ENCODE measurements at regions not wholly inside any gene's neighbourhood (a gene's known extent, or its start where the extent isn't known, plus 50 kb on each side); places are given as distances from the start of the nearest gene placed in this dataset.

- no peak overlapping the region for H3K4me3 ChIP-seq
- TF ChIP-seq POLR2A (IDR thresholded peaks at IDR 0.05): no peak
- TF ChIP-seq, protein P1, sequence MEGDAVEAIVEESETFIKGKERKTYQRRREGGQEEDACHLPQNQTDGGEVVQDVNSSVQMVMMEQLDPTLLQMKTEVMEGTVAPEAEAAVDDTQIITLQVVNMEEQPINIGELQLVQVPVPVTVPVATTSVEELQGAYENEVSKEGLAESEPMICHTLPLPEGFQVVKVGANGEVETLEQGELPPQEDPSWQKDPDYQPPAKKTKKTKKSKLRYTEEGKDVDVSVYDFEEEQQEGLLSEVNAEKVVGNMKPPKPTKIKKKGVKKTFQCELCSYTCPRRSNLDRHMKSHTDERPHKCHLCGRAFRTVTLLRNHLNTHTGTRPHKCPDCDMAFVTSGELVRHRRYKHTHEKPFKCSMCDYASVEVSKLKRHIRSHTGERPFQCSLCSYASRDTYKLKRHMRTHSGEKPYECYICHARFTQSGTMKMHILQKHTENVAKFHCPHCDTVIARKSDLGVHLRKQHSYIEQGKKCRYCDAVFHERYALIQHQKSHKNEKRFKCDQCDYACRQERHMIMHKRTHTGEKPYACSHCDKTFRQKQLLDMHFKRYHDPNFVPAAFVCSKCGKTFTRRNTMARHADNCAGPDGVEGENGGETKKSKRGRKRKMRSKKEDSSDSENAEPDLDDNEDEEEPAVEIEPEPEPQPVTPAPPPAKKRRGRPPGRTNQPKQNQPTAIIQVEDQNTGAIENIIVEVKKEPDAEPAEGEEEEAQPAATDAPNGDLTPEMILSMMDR (IDR thresholded peaks at IDR 0.05 in 4 of 5, conservative IDR thresholded peaks at IDR 0.05 in 1 of 5): no peak
- in situ Hi-C loops (cut with MboI; ENCODE audit: low sequenced_read_pairs in 4 of 4) (no loop called here), intact Hi-C loops (cut with DNase I; ENCODE audit: low total_unique reads) (no loop called here)
- no peak for DNase-seq
- no peaks in the 10 kb centered on the region for H3K27me3 ChIP-seq
- H3K4me1 ChIP-seq: no peaks in the 10 kb centered on the region
- no peak overlapping the region for H3K27ac ChIP-seq
- H3K9me3 ChIP-seq: no peaks in the 10 kb centered on the region
- ATAC-seq: no peak
- no peaks in the 10 kb centered on the region for H3K36me3 ChIP-seq
These were observed 206.0 kb downstream of the DMRT2 start for GRCh38 chr9:1256178-1256577.

DNA sequence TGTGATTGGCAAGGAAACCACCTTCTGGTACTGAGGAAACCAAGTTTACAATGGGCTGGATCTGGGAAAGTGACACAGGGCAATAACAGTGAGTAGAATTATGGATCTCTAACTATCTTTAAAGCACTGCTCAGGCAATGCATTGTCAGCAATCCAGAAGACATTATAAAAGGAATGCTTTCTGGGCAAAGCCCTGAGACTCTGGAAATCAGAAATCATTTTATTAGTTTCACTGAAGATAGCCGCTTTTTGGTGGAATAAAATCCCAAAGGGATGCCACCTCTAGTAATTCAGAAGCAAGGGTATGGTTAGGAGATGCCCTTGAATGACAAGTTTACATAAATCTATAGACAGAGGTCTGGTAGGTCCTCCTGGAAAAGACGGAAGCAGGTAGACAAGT, 211.1 kb downstream of the DMRT2 start:
- ATAC-seq: no peak
- no peaks in the 10 kb centered on the region for H3K27me3 ChIP-seq
- TF ChIP-seq, protein P1 (IDR thresholded peaks at IDR 0.05 in 4 of 5, conservative IDR thresholded peaks at IDR 0.05 in 1 of 5): no peak
- no peak for TF ChIP-seq POLR2A (IDR thresholded peaks at IDR 0.05)
- intact Hi-C loops (cut with DNase I; ENCODE audit: low total_unique reads): no loop called here
- in situ Hi-C loops (cut with MboI; ENCODE audit: low sequenced_read_pairs in 4 of 4): no loop called here
- H3K4me1 ChIP-seq: no peaks in the 10 kb centered on the region
- no peak overlapping the region for H3K4me3 ChIP-seq
- H3K36me3 ChIP-seq: no peaks in the 10 kb centered on the region
- H3K27ac ChIP-seq: no peak overlapping the region
- no peaks in the 10 kb centered on the region for H3K9me3 ChIP-seq
- no peak for DNase-seq

DNA sequence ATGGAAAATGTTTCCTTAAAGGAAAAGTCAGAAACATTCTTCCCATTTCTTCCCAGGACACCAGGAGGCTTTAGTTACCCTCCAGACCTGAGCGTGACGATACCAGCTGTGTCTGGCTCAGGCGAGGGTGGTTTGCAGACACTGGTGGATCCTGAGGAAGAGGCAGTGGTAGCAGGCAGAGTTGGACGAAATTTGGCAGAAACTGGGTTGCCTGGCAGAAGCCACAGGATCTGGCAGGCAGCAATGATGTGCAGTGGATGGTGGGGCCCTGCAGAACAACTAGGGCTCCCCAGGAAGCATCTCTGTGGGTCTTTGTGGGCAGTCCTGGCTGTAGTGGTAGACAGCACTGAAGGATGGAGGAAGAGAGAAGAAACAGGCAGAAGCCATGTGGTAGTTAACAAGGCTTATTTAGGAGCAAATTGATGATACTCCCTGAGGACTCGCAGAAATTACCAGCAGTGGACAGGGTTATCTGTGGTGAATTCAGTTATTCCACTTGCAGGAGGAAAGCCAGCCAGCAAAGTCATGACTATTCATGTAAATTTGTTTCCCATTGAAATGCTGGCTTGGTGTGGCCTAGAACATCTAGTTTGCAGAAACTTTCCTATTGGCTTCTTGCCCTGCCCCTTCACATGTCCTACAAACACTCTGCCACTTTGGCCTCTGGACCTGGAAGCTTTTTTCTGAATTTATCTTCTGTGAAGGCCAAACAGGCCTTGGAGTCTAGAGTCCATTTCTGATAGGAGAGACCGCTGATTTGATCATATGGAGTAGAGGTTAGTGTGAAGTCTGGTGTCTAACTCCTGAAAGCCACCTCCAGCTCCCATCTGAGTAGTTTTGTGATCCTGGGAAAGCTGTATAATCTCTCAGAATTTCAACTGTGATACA, 212.0 kb downstream of the DMRT2 start:
- H3K9me3 ChIP-seq: no peaks in the 10 kb centered on the region
- no peak overlapping the region for H3K27ac ChIP-seq
- TF ChIP-seq, protein P1 (IDR thresholded peaks at IDR 0.05 in 4 of 5, conservative IDR thresholded peaks at IDR 0.05 in 1 of 5): no peak
- TF ChIP-seq POLR2A (IDR thresholded peaks at IDR 0.05): no peak
- H3K4me3 ChIP-seq: no peak overlapping the region
- ATAC-seq (no peak), DNase-seq (no peak)
- in situ Hi-C loops (cut with MboI; ENCODE audit: low sequenced_read_pairs in 4 of 4) (no loop called here), intact Hi-C loops (cut with DNase I; ENCODE audit: low total_unique reads) (no loop called here)
- H3K27me3 ChIP-seq: no peaks in the 10 kb centered on the region
- no peaks in the 10 kb centered on the region for H3K36me3 ChIP-seq
- H3K4me1 ChIP-seq: no peaks in the 10 kb centered on the region

- no peak for DNase-seq
- Histone ChIP-seq H3K36me3 (no peaks in the 10 kb centered on the region), H3K4me3 (no peak overlapping the region), H3K27me3 (no peaks in the 10 kb centered on the region), H3K9me3 (no peaks in the 10 kb centered on the region), H3K27ac (no peak overlapping the region), H3K4me1 (no peaks in the 10 kb centered on the region)
- intact Hi-C loops (cut with DNase I; ENCODE audit: low total_unique reads): no loop called here
- no peak for TF ChIP-seq POLR2A (IDR thresholded peaks at IDR 0.05)
- TF ChIP-seq, protein P1 (IDR thresholded peaks at IDR 0.05 in 4 of 5, conservative IDR thresholded peaks at IDR 0.05 in 1 of 5): no peak
- ATAC-seq: no peak
- in situ Hi-C loops (cut with MboI; ENCODE audit: low sequenced_read_pairs in 4 of 4): no loop called here
These were observed 217.0 kb downstream of the DMRT2 start for GRCh38 chr9:1267141-1267570.
